HUDEP-2 (cell line): ENCODE measurements at regions not wholly inside any gene's neighbourhood (a gene's known extent, or its start where the extent isn't known, plus 50 kb on each side); places are given as distances from the start of the nearest gene placed in this dataset.
A peak's percentile ranks its signal among the peaks of the same experiment; 100 is the strongest.

ENCODE experiments used
- DNase-seq, 76 experiments: peaks; one replicate each; lab custom pipeline; 2025; ENCODE audit not compliant: unreplicated experiment in 76 of 76; lab: John Stamatoyannopoulos, UW

DNA sequence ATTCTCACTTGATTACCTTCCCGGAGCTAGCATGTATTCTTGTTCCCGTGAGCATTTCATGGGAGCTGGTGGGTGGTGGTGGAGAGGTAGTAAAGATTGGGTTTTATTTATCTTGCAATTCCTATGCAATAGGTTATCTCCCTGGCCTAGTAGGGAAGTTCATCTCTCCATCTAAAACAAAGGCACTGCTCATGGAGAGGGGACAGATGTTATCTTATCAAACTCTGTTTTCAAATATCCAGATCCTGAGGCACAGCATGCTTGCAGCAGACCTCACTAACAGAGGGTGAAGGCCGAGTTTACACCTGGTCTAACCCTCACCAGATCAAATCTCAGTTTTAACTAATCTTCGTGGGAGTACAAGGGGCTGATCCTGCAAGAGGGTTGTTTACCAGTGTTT, 98.9 kb downstream of the CYRIA start:
- DNase-seq: no peak

DNA sequence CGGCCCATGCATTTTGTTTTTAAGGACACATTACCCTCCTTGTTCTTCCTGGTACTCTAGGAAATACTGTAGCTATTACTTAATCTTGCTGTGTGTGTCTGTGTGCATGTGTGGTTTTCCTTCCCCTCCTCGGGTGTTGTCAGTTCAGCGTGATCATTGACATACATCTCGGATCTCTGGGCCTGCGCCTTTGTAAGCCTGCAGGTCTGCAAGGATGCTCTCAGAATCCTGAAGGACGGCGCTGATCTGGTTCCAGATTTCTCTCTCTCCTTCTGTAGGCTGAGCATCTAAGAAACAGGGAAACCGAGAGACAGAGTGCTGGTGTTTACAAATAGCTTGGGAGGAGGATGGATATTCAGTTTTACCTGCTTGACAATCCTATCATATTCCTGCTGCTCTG, 100.2 kb downstream of the CYRIA start:
- no peak for DNase-seq

DNA sequence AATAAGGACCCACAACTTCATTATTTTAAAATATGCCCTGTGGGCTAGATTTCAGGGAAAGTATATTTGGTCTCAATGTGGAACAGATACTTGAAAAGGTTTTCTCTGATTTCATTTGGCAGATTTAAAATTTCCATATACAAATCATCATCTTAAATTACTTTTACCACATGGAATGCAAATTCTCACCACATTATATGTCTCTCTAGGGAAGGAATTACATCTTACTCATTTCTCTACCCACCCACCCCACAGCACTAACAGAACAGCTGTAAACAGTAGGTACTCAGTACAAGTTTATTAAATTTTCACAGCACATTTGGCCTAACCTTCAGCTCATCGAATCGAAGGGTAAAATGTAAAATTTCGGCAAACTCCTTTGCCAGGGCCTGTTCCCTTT, 104.0 kb downstream of the CYRIA start:
- no peak for DNase-seq

DNA sequence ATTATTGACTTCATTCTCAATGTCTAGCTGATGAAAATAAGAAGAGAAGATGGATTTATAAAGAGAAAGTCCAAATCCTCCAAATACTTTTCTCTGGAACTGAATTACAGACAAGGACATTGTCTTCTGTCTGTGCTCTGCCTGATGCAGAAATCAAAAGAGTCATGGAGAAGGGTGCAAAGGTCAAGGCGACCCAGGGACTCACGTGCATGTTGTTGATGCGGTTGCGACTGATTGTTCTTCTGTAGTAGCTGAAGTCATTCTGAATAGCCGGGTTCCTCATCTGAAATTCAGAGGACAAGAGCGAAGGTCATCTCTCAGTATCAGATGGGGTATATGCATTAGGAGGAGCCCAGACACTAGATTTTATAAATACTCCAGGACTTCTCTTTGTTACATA, 104.4 kb downstream of the CYRIA start:
- no peak for DNase-seq

DNA sequence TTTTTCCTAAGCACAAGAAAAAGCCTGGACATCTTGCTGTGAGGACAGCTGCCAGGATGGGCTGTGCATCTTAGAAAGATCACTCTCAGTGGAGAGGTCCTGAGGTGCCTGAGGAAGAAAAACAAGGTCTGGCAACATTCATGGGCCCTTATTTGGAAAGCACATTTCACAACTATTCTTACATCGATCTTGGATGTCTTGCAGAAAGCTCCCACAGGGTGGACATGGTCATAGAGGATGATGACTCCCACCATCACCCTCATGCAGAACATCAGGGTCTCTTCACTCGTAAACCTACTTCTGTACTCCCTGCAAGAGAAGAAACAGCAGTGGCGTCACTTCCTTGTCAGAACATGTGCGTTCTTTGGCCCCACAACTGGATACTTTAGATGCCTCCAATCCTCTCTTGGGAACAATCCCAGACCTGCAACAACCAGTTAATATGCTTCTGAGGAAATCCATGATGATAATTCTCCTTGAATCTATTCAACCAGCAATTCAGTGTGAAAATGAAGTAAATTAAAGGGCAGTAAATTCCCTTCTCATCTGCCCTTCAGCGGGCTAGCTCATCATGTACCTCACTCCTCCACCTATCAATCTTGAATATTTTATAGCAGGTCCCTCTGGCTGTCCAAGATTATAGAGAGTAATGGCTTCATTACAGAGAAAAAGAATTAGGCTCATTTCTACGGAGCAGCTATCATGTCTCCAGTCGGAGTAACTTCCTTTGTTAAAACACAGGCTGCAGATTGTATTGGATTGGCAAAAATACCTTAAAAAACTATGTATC, 106.2 kb downstream of the CYRIA start:
- DNase-seq: no peak

DNA sequence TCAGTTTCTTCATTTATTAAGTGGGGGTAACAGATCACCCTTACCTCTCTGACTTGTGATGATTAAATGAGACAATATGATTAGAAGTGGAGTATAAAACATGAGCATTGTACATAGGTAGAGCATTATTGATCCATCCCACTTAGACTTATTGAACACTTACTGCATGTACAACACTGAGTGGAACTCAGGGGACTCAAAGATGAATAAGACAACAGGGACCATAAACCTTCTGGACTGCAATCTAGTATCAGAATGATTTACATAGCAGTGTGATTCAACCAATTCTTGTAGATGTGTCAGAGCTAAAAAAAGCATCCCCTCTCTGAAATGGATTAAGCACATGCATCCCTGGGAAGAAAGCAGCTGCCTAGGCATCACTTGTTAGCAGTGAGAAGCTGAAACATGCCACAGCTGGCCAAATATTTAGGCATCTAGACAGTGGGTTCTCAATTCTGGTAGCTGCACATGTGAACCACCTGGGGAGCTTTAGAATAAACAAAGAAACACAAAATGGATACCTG, 111.5 kb downstream of the CYRIA start:
- no peak for DNase-seq

DNA sequence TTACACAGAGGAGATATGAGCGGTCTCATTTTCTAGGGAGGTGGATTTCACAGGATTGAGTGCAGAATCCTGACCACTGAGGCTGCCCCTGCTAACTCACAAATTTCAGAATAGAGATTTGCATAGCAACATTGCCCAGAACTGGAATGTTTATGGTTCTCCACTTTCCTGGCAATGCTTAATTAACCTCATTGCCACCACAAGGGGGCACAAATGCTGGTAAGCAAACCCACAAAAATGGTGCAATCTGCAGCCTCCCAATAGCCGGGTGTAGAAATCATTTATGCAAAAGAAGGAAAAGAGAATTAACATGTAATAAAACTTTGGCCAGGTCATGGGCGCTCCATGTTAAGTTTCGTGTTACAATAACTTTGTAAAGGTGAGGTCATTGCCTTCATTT, 112.4 kb downstream of the CYRIA start:
- DNase-seq: peak in 34 of 76 experiments; percentile 1 to 49 (median 17)

DNA sequence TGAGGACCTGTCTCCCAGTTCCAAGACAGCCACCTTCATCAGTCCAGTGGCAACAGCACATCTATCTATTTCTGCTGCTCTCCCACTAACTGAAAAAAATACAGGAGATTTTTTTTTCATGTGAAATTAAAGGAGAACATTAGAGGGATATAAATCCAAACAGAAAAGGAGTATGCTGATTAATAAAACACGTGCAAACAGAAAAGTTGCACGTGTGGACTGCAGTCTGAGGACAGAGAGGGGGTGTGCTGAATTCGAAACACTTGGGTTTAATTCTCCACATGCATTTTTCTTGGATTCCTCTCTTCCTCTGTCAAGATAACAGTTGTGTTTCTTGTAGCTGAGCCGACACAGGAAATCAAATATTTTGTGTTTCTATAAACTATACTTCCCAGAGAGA, 113.4 kb downstream of the CYRIA start:
- no peak for DNase-seq

DNA sequence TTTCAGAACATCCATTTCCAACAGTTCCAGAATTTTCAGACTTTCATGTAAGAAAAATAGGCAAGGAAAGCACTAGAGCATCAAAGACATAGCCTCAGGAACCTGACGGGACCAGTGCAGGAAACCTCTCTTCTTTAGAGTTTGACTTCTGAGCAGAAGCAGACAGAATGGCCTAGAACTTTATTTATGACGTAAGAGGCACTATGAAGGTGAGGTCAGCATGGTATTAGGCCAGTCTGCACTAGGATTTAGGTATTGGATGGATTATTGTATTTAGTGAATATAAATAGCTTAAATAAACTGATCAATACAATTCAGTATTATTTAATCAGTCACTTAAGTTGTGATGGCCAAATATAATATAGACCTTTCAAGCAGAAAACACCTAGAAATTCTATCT, 117.6 kb downstream of the CYRIA start:
- no peak for DNase-seq

DNA sequence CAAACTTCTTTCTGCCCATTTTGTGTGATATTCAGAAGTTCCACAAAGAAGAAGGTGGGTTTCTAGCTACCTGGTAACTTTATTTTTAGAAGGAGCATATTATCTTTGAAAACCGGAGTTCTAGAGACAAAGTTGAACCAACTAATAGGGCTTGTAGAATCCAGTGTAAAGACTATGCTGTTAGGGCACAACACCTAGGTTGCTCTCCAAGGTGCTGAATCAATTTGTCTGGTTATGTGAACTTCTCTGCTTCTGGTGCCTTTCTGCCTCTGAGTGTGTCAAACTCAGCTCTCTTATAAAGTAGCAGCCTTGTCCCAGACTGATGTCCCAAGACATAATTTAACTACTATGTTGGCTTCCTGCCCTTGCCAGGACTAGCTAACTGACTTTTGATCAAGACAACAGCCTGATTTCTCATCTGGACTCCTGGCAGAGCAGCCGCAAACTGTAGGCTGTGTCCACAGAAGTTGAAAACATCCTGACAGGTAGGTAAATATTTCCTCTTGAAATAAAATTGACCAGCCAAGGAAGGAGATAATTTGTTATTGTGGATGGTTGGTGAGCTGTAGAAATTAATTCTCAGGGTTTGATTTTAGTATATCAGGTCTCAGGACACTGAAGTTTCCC, 119.4 kb downstream of the CYRIA start:
- peak in 26 of 76 experiments; percentile 1 to 59 (median 22) for DNase-seq

DNA sequence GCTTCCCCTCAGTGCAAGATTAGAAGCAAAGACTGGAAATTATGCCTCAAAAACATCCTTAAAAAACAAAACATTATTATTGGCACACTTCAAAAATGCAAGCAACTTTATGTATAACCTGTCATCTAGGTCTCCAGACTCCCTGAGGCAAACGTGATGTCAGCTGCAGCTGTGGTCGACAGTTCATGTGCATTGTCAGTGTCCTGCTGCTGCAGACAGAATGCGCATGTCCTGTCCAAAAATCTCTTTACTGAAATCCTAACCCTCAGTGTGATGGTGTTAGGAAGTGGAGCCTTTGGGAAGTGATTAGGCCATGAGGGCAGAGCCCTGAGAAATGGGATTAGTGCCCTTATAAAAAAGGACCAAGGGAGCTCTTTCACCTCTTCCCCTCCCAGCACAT, 126.9 kb downstream of the CYRIA start:
- DNase-seq: no peak

DNA sequence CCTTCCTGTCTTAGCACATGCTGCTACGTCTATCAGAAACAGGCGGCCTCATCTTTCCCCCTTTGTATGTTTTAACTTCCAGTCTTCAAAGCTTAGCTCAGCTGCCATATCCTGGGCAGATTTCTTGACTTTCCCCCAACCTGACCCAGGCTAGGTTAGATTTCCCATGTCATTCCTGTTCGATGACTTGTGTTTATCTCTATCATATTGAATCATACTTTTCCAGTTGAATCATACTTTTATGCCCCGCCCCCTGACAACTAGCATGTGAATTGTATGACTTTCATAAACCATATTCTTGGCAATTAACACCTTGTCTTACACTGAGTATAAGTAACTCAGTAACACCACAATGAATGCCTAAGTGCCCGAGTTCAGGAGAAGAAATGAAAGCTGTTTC, 128.3 kb downstream of the CYRIA start:
- DNase-seq: no peak

DNA sequence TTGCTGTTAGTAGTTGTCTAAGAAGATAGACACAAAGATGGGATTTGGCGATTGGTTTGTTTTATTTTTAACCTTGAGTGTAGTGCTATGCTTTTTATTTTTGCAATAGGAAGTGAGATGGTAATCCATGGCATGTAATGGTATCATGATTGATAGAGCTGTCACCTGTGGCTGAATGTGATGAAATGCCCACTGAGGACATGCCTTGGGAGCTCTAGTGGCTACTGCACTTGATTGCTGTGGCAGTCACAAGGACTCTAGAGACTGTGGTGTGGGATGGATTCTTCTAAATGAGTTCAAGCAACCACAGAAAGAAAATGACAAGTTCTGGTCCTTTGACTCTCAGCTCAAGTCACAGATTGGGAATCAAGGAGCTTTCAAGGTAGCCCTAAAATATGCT, 139.4 kb downstream of the CYRIA start:
- no peak for DNase-seq

DNA sequence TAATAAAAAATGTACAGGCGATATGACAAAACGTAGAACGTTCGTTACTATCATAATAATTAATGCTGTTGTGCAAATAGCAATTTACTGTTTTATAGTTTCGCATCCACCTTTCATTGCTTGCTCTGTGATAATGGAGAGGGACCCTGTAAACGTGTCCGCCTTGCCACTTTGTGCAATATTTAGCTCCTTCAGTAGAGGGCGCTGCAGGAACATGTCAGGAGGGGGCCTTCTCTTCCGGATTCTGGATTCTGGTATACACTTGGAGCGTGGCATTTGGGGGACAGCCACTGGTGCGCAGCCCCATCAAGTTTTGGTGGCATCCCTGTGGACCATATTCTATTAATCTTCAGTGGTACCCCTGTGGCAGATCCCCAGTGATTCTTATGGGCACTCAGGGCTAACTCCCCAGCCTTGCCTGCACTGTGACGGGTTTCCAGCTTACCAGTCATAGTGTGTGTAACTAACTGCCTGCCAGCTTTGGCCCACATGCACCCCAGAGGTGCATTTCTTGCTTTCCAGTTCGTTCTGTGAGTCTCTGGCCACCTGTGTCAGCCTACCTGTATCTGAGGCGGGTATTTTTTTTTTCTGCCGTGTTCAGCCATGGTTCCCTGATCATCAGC, 140.3 kb downstream of the CYRIA start:
- DNase-seq: peak in 57 of 76 experiments; percentile 3 to 75 (median 36)

DNA sequence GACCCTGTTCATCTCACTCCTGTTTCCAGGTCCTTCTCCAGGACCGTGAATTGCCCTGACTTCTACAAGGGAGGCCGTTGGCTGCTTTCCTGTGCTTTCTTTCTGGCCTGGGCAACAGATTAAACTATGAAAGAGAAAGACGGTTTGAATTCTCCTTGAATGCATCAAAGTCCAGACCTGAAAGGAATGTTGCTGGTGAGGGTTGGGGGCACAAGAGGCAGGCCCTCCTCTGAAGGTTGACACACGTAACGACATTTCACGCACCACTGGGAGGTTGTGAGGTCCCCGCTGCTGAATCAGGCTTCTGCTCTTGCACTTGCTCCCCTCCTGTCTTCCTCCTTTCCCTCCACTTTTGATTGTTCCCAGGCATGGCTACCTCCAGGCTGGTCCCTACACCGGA, 141.9 kb downstream of the CYRIA start:
- DNase-seq: no peak

DNA sequence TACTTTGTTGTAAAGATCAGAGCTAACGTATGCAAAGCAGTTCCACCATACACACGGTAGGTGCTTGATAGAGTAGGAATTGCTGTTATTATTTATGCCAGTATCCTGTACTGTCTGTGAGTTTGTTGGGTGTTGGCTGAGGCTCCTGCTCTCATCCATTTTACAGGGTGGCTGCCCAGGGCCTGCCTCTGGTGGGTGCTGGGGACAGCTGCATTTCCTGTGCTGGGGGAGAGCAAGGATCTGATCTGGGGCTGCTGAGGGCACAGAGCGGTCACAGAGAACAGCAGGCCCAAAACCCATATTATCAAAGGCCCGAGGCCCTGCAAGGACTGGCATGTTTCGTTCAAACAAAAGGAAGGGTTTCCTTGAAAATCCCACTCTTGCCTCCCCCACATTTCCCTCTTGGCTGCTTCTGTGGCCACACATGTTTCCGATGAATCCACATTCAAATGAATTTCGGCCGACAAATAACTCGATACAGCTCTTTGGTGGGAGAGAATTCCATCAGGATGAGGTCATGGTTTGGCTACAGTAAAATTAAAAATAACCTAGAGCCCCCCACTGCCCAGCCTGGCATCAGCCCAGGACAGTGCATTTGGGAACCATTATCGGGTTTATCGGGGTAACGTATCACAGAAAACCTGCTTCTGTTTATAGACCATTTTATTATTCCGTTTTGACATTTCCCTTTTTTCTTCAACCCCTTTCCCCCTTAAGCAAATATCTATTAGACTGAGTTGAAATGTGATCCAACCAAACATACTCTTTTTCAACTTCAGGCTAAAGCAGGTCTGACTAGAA, 143.4 kb downstream of the CYRIA start:
- DNase-seq: no peak

DNA sequence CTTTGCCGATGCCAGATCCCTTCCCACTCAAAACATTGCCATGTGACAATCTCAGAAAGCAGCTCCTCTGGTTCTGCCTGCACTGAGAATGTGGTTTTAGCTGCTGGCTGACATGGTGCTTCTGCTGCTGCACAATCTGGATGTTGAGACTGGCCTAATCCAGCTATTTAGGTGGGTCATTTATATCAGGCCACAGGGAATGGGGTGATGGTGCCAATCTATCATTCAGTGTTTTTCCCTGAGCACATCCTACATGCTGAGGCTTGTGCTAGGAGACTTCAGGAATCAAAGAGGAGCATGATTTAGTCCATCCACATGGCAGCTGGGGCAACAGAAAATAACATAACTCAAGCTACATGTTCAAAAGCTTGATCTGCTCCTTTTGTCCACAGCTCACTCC, 144.7 kb downstream of the CYRIA start:
- DNase-seq: no peak

DNA sequence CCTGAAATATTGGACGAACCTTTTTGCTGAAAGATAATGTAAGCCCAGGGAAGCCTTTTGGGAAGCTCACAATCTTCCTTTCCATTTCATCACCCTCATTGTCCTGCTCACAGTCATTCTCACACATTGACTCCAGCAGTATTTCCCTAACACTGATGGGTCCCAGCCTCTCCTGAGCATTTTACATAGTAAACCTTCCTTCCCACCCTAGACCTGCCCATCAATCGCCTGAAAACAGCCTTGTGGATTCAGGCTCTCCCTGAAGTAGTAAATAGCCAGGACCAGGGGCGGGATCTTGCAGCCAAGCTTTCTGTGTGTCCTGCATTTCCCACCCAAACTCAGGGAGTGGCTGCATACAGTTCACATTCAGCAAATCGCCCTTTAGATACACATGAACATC, 149.9 kb downstream of the CYRIA start:
- DNase-seq: no peak

DNA sequence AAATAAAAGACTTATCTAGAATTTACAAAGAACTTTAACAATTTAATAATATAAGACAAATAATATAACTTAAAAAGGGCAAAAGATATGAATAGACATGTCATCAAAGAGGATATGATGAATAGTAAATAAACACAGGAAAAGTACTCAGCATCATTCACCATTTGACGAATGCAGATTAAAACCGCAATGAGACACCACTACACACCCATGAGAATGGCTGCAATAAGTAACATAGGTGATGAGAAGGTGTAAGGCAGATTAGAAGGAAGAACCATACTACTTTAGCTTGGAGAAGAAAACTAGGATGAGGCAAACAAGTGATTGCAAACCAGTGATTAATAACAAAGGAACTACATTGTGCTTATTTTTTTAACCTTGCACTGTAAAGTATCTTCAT, 152.0 kb downstream of the CYRIA start:
- no peak for DNase-seq

DNA sequence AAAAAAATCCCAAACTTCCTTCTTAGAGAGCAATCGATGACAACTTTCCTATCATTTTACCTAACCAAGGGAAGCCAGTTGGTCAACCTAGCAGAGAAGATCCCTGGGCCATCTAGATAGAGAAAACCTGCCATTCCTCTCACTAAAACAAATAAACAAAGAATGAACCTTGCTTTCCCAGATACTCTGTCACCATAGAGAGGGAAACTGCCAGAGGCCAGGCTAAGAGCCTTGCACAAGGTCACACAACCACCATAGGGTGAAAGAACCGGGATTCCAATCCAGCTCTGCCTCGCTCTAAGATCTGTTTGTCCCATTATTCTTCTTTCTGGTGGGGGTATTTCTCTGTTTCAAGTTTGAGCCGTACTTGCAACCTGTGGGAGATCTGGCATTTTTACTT, 154.6 kb downstream of the CYRIA start:
- no peak for DNase-seq

DNA sequence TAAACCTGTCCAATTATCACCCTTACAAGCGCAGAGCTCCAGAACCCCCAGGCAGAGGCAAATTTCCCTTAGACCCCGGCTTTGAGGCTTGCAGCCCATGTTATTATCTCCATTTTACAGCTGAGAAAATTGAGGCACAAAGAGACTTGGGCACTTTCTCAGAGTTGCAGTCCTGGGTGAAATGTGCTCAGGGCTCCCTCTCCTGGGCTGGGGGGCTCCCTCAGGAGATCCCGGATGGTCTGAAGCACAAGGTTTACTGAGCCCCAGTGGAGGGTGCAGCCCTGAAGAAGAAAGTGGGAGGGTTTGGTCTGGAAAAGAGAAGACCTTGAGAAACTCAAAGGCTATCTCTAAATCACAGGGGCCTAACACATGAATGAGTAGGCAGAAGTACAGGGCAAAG, 156.6 kb downstream of the CYRIA start:
- no peak for DNase-seq
